Brain microvascular endothelial cell (primary cell): ENCODE measurements at regions not wholly inside any gene's neighbourhood (a gene's known extent, or its start where the extent isn't known, plus 50 kb on each side); places are given as distances from the start of the nearest gene placed in this dataset.

Source experiments
- DNase-seq: peaks from one replicate; pipeline ENCODE4 v3.0.0-alpha.2; 2020
- H3K27ac ChIP-seq: fragments of 250-450 bp; sonication (Bioruptor Pico); 2 replicates; pipeline ENCODE4 v1.5.1; 2020; ENCODE audit warnings: mild to moderate bottlenecking, moderate library complexity
- H3K27me3 ChIP-seq: fragments of 250-450 bp; sonication (Bioruptor Pico); replicated peaks from 2 replicates; pipeline ENCODE4 v1.5.1; 2020; ENCODE audit warnings: mild to moderate bottlenecking
- H3K36me3 ChIP-seq: fragments of 250-450 bp; sonication (Bioruptor Pico); replicated peaks from 2 replicates; pipeline ENCODE4 v1.5.1; 2020; ENCODE audit warnings: mild to moderate bottlenecking
- H3K4me3 ChIP-seq: 2 replicates; pipeline ENCODE4 v1.5.1; 2011; ENCODE audit warnings: low read depth, mild to moderate bottlenecking, control low read depth, low read length, moderate library complexity
- in situ Hi-C: cut with HindIII; loops from 2 replicates; pipeline ENCODE4 v1.10.0; 2017; ENCODE audit warnings: low sequenced_read_pairs, low pct_ligation_motif_present
- TF ChIP-seq, protein P1 (sequence below): IDR thresholded peaks from 2 replicates; pipeline ENCODE4 v1.5.1; 2011; ENCODE audit warnings: low read depth, mild to moderate bottlenecking, moderate library complexity, low read length, control low read depth, inconsistent platforms; ENCODE audit errors: missing control alignments

GRCh38 chr10:25661632-25662031, 272.4 kb upstream of the MYO3A start:
- no peaks in the 10 kb centered on the region for H3K36me3 ChIP-seq
- H3K27me3 ChIP-seq, result no peaks in the 10 kb centered on the region
- in situ Hi-C loops, result no loop called here
- no peak for DNase-seq
- no peak overlapping the region for H3K4me3 ChIP-seq
- TF ChIP-seq, protein P1, sequence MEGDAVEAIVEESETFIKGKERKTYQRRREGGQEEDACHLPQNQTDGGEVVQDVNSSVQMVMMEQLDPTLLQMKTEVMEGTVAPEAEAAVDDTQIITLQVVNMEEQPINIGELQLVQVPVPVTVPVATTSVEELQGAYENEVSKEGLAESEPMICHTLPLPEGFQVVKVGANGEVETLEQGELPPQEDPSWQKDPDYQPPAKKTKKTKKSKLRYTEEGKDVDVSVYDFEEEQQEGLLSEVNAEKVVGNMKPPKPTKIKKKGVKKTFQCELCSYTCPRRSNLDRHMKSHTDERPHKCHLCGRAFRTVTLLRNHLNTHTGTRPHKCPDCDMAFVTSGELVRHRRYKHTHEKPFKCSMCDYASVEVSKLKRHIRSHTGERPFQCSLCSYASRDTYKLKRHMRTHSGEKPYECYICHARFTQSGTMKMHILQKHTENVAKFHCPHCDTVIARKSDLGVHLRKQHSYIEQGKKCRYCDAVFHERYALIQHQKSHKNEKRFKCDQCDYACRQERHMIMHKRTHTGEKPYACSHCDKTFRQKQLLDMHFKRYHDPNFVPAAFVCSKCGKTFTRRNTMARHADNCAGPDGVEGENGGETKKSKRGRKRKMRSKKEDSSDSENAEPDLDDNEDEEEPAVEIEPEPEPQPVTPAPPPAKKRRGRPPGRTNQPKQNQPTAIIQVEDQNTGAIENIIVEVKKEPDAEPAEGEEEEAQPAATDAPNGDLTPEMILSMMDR, result no peak
- H3K27ac ChIP-seq, result no peak overlapping the region

DNA sequence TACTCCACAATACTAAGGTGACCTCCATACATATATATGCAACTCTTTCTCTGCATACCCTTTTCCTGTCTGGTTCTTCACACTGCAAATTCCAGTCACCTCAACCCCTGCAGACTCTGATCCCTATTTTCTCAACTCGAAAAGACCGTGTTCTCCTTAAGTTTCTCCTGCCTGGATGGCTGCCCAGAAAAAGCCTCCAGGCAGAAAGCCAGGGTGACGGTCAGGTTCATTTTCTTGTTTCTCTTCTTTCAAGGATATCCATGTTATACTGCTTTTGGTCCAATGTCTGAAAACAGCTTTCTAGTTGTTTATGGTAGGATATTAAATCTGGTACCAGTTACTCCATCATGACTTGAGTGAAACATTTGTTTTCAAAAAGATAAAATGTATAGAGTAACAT, 267.8 kb upstream of the MYO3A start:
- TF ChIP-seq, protein P1, result no peak
- H3K27ac ChIP-seq, result no peak overlapping the region
- no peak overlapping the region for H3K4me3 ChIP-seq
- no peaks in the 10 kb centered on the region for H3K27me3 ChIP-seq
- H3K36me3 ChIP-seq, result no peaks in the 10 kb centered on the region
- DNase-seq, result no peak
- in situ Hi-C loops, result no loop called here

DNA sequence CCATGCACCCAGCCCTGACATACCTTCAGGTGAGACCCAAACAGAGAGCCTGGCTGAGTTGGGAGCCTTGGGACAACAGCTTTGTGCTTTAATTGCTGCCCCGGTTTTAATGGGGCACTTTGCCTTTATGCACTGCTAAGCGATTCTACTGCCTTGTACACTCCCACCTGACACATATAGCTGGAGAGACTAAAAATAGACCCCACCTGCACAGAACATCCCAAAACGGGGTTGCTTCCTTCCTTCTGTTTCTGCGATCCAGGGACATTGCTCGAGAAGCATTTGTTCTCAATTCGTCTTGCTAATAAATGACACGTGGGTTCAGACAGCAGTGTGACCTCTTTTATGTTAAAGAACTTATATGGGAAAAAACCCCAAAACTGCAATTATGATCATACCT, 258.8 kb upstream of the MYO3A start:
- no peaks in the 10 kb centered on the region for H3K27me3 ChIP-seq
- no peak overlapping the region for H3K27ac ChIP-seq
- in situ Hi-C loops, result no loop called here
- H3K36me3 ChIP-seq, result no peaks in the 10 kb centered on the region
- TF ChIP-seq, protein P1, result no peak
- H3K4me3 ChIP-seq, result no peak overlapping the region
- no peak for DNase-seq

DNA sequence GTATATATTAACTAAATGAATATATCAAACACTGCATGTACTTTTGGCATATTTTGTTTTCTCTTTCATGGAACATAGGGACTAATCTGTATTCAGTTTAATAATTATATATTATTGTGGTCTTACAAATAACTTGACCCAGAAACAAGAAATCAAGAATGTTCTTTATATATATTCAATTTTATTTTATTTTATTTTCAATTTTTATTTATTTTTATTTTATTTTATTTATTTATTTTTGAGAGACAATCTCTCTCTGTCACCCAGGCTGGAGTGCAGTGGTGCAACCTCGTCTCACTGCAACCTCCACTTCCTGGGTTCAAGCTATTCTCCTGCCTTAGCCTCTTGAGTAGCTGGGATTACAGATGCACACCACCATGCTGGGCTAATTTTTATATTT, 258.4 kb upstream of the MYO3A start:
- H3K27ac ChIP-seq, result no peak overlapping the region
- in situ Hi-C loops, result no loop called here
- H3K36me3 ChIP-seq, result no peaks in the 10 kb centered on the region

DNA sequence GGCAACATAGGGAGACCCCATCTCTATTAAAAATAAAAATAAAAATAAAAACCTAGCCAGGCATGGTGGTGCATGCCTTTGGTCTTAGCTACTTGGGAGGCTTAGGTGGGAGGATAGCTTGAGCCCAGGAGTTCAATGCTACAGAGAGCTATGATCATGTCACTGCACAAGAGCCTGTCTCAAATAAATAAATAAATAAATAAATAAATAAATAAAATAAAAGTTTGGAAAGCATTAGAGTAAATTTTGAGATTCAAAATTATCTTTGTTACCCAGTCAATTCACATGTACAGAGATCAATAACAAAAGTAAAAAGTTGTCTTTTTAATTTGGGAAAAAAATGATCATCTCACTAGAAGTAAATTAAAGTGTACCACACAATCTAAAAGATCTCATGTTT, 255.8 kb upstream of the MYO3A start:
- no peaks in the 10 kb centered on the region for H3K36me3 ChIP-seq
- H3K27ac ChIP-seq, result no peak overlapping the region
- no peak overlapping the region for H3K4me3 ChIP-seq
- no peaks in the 10 kb centered on the region for H3K27me3 ChIP-seq
- TF ChIP-seq, protein P1, result no peak
- DNase-seq, result no peak
- in situ Hi-C loops, result no loop called here

More for the DNA sequence above, 258.4 kb upstream of the MYO3A start:
- Histone ChIP-seq H3K4me3 (no peak overlapping the region), H3K27me3 (no peaks in the 10 kb centered on the region)
- TF ChIP-seq, protein P1, result no peak
- DNase-seq, result no peak

GRCh38 chr10:25678666-25679065, 255.4 kb upstream of the MYO3A start:
- no peak for DNase-seq
- TF ChIP-seq, protein P1, result no peak
- Histone ChIP-seq H3K27ac (no peak overlapping the region), H3K4me3 (no peak overlapping the region), H3K36me3 (no peaks in the 10 kb centered on the region), H3K27me3 (no peaks in the 10 kb centered on the region)
- in situ Hi-C loops, result no loop called here
